Karpas-422 (cell line): ENCODE measurements at regions not wholly inside any gene's neighbourhood (a gene's known extent, or its start where the extent isn't known, plus 50 kb on each side); places are given as distances from the start of the nearest gene placed in this dataset.

Experiments
- DNase-seq: peaks from one replicate; pipeline ENCODE4 v3.0.0-alpha.2; 2015
- H2AFZ ChIP-seq: fragments of 200-600 bp; sonication (generic); 2 replicates; pipeline ENCODE4 v1.6.1; 2014; ENCODE audit warnings: antibody characterized with exemption, low read length, mixed read lengths
- H3K27ac ChIP-seq: fragments of 200-600 bp; sonication (generic); 2 replicates; pipeline ENCODE4 v1.5.1; 2014; ENCODE audit warnings: mild to moderate bottlenecking, low read length, moderate library complexity
- H3K27me3 ChIP-seq: fragments of 200-600 bp; sonication (generic); 2 replicates; pipeline ENCODE4 v1.6.1; 2014; ENCODE audit warnings: low read length, mixed read lengths
- H3K36me3 ChIP-seq: fragments of 200-600 bp; sonication (generic); 2 replicates; pipeline ENCODE4 v1.6.1; 2014; ENCODE audit warnings: low read length, mixed read lengths; ENCODE audit not compliant: insufficient read depth
- H3K4me1 ChIP-seq: fragments of 200-600 bp; sonication (generic); 2 replicates; pipeline ENCODE4 v1.6.1; 2014; ENCODE audit warnings: mild to moderate bottlenecking, low read length, mixed read lengths
- H3K4me2 ChIP-seq: fragments of 200-600 bp; sonication (generic); 2 replicates; pipeline ENCODE4 v1.6.1; 2014; ENCODE audit warnings: low read length, low read depth, mild to moderate bottlenecking; ENCODE audit not compliant: poor library complexity, severe bottlenecking
- H3K4me3 ChIP-seq: fragments of 200-600 bp; sonication (generic); 2 replicates; pipeline ENCODE4 v1.5.1; 2014; ENCODE audit warnings: mild to moderate bottlenecking, antibody characterized with exemption, low read length, mixed read lengths
- H3K79me2 ChIP-seq: fragments of 200-600 bp; sonication (generic); 2 replicates; pipeline ENCODE4 v1.6.1; 2014; ENCODE audit warnings: mild to moderate bottlenecking, low read length, mixed read lengths
- H3K9ac ChIP-seq: fragments of 200-600 bp; sonication (generic); 2 replicates; pipeline ENCODE4 v1.6.0; 2014; ENCODE audit warnings: low read length
- H3K9me2 ChIP-seq: fragments of 200-600 bp; sonication (generic), shearing (Covaris generic); replicated peaks from 2 replicates; pipeline ENCODE4 v1.6.0; 2014; ENCODE audit warnings: mild to moderate bottlenecking, low read length, moderate library complexity; ENCODE audit not compliant: insufficient read depth
- H3K9me3 ChIP-seq: fragments of 300-700, 200-600 bp; sonication (generic); 2 replicates; pipeline ENCODE4 v1.6.1; 2014; ENCODE audit warnings: low read length, mixed read lengths
- H4K20me1 ChIP-seq: fragments of 200-600 bp; sonication (generic); 2 replicates; pipeline ENCODE4 v1.6.1; 2014; ENCODE audit warnings: mild to moderate bottlenecking, antibody characterized with exemption, low read length, low read depth; ENCODE audit not compliant: insufficient read depth

GRCh38 chr20:1828786-1829131 lies 66.4 kb upstream of the SIRPA start:
- Histone ChIP-seq H3K9me3 (no peaks in the 10 kb centered on the region), H2AFZ (no peak overlapping the region), H3K27ac (no peak overlapping the region), H3K9ac (no peak overlapping the region), H3K9me2 (no peaks in the 10 kb centered on the region), H3K27me3 (no peaks in the 10 kb centered on the region), H3K4me2 (no peak overlapping the region), H3K4me1 (peaks cover 13% of the 10 kb centered on the region), H3K79me2 (no peaks in the 10 kb centered on the region), H3K36me3 (no peaks in the 10 kb centered on the region), H4K20me1 (no peaks in the 10 kb centered on the region), H3K4me3 (no peak overlapping the region)
- no peak for DNase-seq

DNA sequence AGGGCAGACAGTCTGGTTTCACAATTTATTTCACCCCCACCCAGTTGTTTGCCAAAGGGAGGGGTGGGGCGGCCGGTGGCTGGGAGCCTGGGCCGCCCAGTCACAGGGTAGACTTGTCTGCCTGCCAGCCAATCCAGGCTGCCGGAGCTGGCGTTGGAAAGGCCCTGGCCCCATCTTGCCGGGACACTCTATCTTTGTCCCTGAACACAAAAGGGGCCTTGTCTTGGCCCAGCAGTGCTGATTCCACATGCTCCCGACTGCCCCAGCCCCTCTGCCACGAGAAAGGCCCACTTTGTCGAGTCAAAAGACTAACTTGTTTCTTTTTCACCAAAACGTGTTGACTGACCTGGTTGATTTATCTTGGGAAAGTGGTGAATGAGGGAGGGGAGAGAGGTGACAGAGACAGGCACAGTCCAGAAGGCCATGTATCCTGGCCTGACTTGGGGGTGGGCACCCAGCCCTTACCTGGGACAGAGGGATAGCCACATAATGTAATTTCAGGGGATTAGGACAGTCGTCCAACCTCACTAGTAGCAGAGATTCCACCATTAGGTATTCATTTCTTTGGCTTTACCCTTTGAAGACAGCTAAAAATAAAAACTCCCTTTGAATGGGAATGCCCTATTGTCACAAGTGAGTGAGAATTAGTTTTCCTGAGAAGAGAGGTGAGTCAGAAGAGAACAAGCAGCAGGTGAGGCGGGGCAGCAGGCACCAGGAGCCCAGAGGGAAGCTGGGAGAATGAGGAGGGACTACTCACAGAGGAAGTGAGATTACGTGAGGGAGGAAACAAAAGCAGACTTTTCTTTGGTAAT lies 67.0 kb upstream of the SIRPA start:
- Histone ChIP-seq H3K36me3 (no peaks in the 10 kb centered on the region), H3K9me3 (peaks cover under 1% of the 10 kb centered on the region; the same call in 1 of the 2 replicates), H3K27me3 (no peaks in the 10 kb centered on the region), H3K4me1 (peaks cover 13% of the 10 kb centered on the region), H3K79me2 (no peaks in the 10 kb centered on the region), H3K27ac (no peak overlapping the region), H3K4me2 (no peak overlapping the region), H2AFZ (no peak overlapping the region), H3K9ac (no peak overlapping the region), H3K9me2 (no peaks in the 10 kb centered on the region), H3K4me3 (no peak overlapping the region), H4K20me1 (no peaks in the 10 kb centered on the region)
- DNase-seq: no peak

DNA sequence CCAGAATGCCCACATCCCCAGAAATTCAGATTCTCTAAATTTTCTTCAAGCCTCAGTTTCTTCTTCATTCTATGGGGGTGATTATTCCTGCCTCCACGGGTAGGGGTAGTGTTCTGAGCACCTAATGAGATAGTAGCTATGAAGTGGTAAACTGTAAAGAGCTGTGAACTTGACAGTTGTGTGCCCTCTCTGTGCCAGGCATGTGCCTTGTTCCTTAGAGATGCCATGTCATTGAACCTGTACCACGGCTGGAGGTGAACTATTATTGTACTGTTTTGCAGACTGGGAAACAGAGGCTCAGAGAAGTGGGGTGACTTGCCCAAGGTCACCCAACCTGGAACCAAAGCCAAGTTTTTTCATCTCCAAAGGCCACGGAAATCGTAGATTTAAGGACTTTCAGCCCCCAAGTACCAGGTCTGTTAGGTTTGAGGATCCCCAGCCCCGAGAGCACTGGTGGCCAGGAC lies 67.7 kb upstream of the SIRPA start:
- Histone ChIP-seq H3K9me3 (peaks cover 6% of the 10 kb centered on the region), H4K20me1 (no peaks in the 10 kb centered on the region), H2AFZ (no peak overlapping the region), H3K9ac (no peak overlapping the region), H3K9me2 (no peaks in the 10 kb centered on the region), H3K27ac (no peak overlapping the region), H3K36me3 (no peaks in the 10 kb centered on the region), H3K4me2 (no peak overlapping the region), H3K4me3 (no peak overlapping the region), H3K4me1 (peaks cover 13% of the 10 kb centered on the region), H3K27me3 (no peaks in the 10 kb centered on the region), H3K79me2 (no peaks in the 10 kb centered on the region)
- no peak for DNase-seq

DNA sequence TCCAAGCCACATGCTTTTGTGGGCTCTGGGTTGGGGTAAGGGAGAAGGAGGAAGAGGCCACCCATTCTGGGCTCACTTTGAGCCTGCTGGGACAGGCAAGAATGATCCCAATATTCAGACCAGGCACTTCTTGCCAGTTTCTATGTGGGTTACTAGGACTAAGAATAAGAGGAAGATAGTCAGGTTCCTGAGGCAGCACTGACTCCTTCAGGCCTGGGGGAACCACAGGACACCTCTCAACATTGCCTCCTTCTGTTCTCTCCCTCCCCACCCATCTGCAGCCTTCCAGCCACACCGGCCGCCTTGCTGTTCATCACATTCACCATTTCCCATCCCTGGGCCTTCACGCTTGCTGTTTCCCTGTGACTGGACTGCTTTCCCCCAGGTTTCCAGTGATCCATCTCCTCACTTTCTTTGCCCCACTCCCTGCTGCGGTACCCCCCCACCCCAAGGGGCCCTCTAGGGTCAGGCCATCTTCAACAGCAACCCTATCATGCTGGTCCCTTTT lies 69.2 kb upstream of the SIRPA start:
- Histone ChIP-seq H3K4me1 (peaks cover 1% of the 10 kb centered on the region), H4K20me1 (no peaks in the 10 kb centered on the region), H3K27me3 (no peaks in the 10 kb centered on the region), H3K4me2 (no peak overlapping the region), H3K9me2 (no peaks in the 10 kb centered on the region), H3K79me2 (no peaks in the 10 kb centered on the region), H3K4me3 (no peak overlapping the region), H3K27ac (no peak overlapping the region), H2AFZ (no peak overlapping the region), H3K9ac (no peak overlapping the region), H3K36me3 (no peaks in the 10 kb centered on the region), H3K9me3 (peaks cover 10% of the 10 kb centered on the region)
- DNase-seq: no peak

DNA sequence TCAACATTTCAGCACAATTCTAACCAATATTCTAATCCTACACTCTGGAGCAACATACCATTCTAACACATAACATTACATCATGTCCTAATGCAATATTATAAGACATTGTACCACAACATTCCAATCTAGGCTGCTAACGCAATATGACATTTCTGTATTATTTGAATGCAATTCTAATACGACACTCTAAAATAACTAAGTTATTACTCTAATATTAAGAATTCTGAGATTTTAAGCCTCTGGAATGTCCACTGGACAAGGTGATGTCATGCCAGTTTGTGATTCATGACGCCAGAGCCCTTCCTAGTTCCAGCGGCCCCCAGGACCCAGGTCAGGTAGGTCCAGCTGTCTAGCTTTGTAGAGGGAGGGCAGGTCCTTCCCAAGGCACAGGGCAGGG lies 69.7 kb upstream of the SIRPA start:
- no peak overlapping the region for H2AFZ ChIP-seq
- no peaks in the 10 kb centered on the region for H3K4me1 ChIP-seq
- no peak overlapping the region for H3K4me2 ChIP-seq
- H3K27ac ChIP-seq: no peak overlapping the region
- H3K9me3 ChIP-seq: peaks cover 10% of the 10 kb centered on the region
- no peaks in the 10 kb centered on the region for H3K36me3 ChIP-seq
- H3K27me3 ChIP-seq: no peaks in the 10 kb centered on the region
- no peak for DNase-seq
- no peak overlapping the region for H3K9ac ChIP-seq
- no peaks in the 10 kb centered on the region for H4K20me1 ChIP-seq
- H3K4me3 ChIP-seq: no peak overlapping the region
- H3K9me2 ChIP-seq: no peaks in the 10 kb centered on the region
- H3K79me2 ChIP-seq: no peaks in the 10 kb centered on the region

DNA sequence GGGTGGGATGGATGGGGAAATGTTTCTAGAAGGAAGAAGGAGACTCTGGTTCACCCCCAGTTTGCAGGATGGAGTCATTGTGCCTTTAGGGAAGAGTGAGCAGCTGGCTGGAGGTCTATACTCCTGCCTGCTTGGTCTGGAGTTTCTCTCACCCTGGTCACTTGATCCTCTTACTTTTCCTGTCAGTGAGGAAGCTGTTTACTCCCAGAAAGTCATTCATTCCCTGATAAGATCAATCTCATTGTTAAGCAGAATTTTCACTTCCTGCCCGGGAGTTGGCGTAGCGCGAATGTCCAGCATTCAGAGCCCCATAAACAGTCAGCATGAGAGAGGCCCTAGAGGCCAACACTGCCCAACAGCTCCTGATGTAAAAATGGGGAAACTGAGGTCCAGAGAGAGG lies 70.4 kb upstream of the SIRPA start:
- Histone ChIP-seq H4K20me1 (no peaks in the 10 kb centered on the region), H3K4me3 (no peak overlapping the region), H3K79me2 (no peaks in the 10 kb centered on the region), H3K9ac (no peak overlapping the region), H3K4me2 (no peak overlapping the region), H3K9me3 (peaks cover 10% of the 10 kb centered on the region), H3K36me3 (no peaks in the 10 kb centered on the region), H3K27me3 (no peaks in the 10 kb centered on the region), H3K27ac (no peak overlapping the region), H3K9me2 (no peaks in the 10 kb centered on the region), H3K4me1 (no peaks in the 10 kb centered on the region), H2AFZ (no peak overlapping the region)
- no peak for DNase-seq

- Histone ChIP-seq H3K4me1 (no peaks in the 10 kb centered on the region), H3K79me2 (no peaks in the 10 kb centered on the region), H4K20me1 (no peaks in the 10 kb centered on the region), H3K4me2 (no peak overlapping the region), H3K27me3 (no peaks in the 10 kb centered on the region), H3K4me3 (no peak overlapping the region), H3K27ac (no peak overlapping the region), H3K9me2 (no peaks in the 10 kb centered on the region), H3K9me3 (peaks cover 10% of the 10 kb centered on the region), H2AFZ (no peak overlapping the region), H3K36me3 (no peaks in the 10 kb centered on the region), H3K9ac (no peak overlapping the region)
- no peak for DNase-seq
Measured at GRCh38 chr20:1824181-1824580, 71.0 kb upstream of the SIRPA start.

DNA sequence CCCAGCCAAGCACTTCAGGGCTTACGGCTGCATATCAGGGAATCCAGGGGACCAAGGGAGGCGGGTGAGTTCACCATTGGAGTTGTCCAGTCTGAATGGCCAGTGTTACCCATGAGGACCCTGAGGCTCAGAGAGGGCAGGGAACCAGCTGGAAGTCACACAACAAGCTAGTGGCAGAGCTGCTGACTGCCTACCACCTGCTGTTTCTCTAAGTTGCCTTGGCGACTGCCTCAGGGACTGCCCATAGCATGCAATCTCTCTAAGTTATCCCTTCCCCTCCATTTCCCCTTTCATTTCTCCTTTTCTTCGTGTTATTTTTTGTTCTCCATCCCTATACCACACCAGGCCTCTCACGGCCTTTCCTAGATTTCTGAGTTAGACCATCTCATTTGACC lies 71.8 kb upstream of the SIRPA start:
- no peaks in the 10 kb centered on the region for H3K9me2 ChIP-seq
- H3K36me3 ChIP-seq: no peaks in the 10 kb centered on the region
- H3K27me3 ChIP-seq: no peaks in the 10 kb centered on the region
- peaks cover 10% of the 10 kb centered on the region for H3K9me3 ChIP-seq
- no peak for DNase-seq
- H2AFZ ChIP-seq: no peak overlapping the region
- H3K4me3 ChIP-seq: no peak overlapping the region
- no peaks in the 10 kb centered on the region for H3K79me2 ChIP-seq
- H4K20me1 ChIP-seq: no peaks in the 10 kb centered on the region
- H3K9ac ChIP-seq: no peak overlapping the region
- no peak overlapping the region for H3K4me2 ChIP-seq
- no peak overlapping the region for H3K27ac ChIP-seq
- no peaks in the 10 kb centered on the region for H3K4me1 ChIP-seq
